Esophagus muscularis mucosa (tissue), 4 donors: ENCODE measurements at regions not wholly inside any gene's neighbourhood (a gene's known extent, or its start where the extent isn't known, plus 50 kb on each side); places are given as distances from the start of the nearest gene placed in this dataset.

Experiments used
- DNase-seq: peaks from one replicate; pipeline ENCODE4 v3.0.0-alpha.2; 2017; ENCODE audit errors: extremely low spot score
- H3K27ac ChIP-seq, 4 donors: fragments of 200-600 bp; sonication (generic); replicated peaks in 1 of 4; 1 replicate in 3 of 4; 2 replicates in 1 of 4; pipeline ENCODE4 v1.5.1; 2016 to 2019; ENCODE audit warnings: mild to moderate bottlenecking in 1 of 4
- H3K27me3 ChIP-seq, 4 donors: fragments of 200-600 bp; sonication (generic); one replicate each; pipeline versions ENCODE4 v1.5.1 to v1.6.0; 2016 to 2019
- H3K36me3 ChIP-seq, 4 donors: fragments of 200-600 bp; sonication (generic); one replicate each; pipeline ENCODE4 v1.5.1; 2016 to 2019
- H3K4me1 ChIP-seq, 4 donors: fragments of 200-600 bp; sonication (generic); one replicate each; pipeline ENCODE4 v1.5.1; 2016 to 2019
- H3K4me3 ChIP-seq, 4 donors: fragments of 200-600 bp; sonication (generic); 1 replicate in 2 of 4; 2 replicates in 2 of 4; pipeline ENCODE4 v1.5.1; 2016 to 2019; ENCODE audit warnings: mild to moderate bottlenecking in 4 of 4, moderate library complexity in 1 of 4
- H3K9me3 ChIP-seq, 4 donors: fragments of 200-600 bp; sonication (generic); 1 replicate in 3 of 4; 2 replicates in 1 of 4; pipeline ENCODE4 v1.5.1; 2016 to 2019
- EP300 ChIP-seq: sonication (generic); formaldehyde crosslinking; IDR thresholded peaks from one replicate; pipeline ENCODE4 v1.6.1; 2017; ENCODE audit warnings: antibody characterized with exemption
- POLR2A ChIP-seq: fragments of 450-650 bp; IDR thresholded peaks from one replicate; pipeline ENCODE4 v1.6.1; 2017; ENCODE audit warnings: antibody characterized with exemption, moderate library complexity, mild to moderate bottlenecking, low read depth
- POLR2AphosphoS5 ChIP-seq, 2 donors: sonication (generic); formaldehyde crosslinking; IDR thresholded peaks; one replicate each; pipeline ENCODE4 v1.6.1; 2017; ENCODE audit warnings: antibody characterized with exemption in 2 of 2
- WGBS: methylation state at CpG from one replicate; pipeline ENCODE4 v1.1.5; 2018; 5-methylcytosine and 5-hydroxymethylcytosine counted together
- intact Hi-C: fragments of 100-400 bp; cut with DNase I; formaldehyde crosslinking; loops from one replicate; pipeline ENCODE4 v1.15.1; 2023
- TF ChIP-seq, protein P1 (sequence below), 3 experiments: fragments of 200-600 bp in 2 of 3; fragments of 450-650 bp in 1 of 3; sonication (generic) in 2 of 3; IDR thresholded peaks; one replicate each; pipeline ENCODE4 v1.5.1; 2017 to 2019; ENCODE audit warnings: antibody characterized with exemption in 3 of 3, mild to moderate bottlenecking in 2 of 3, moderate library complexity in 1 of 3

DNA sequence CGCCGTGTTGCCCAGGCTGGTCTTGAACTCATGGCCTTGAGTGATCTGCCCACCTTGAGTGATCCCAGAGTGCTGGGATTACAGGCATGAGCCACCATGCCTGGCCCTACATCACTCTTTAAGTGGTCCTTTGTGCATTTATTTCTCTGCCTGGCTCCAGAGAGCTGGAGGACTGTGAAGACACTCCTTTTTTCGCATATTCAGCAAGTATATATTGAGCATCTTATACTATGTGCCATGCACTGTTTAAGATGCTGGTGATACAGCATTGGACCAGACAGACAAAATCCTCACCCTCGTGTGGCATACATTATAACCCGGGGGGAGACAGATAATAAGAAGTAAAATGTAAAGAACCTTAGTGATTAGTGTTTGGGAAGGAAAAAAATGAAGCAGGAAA lies 66.8 kb upstream of the NPAS1 start:
- no peak for DNase-seq
- H3K4me1 ChIP-seq, result peaks cover 37 to 67% (median 59%) of the 10 kb centered on the region in 4 donors
- TF ChIP-seq, protein P1, sequence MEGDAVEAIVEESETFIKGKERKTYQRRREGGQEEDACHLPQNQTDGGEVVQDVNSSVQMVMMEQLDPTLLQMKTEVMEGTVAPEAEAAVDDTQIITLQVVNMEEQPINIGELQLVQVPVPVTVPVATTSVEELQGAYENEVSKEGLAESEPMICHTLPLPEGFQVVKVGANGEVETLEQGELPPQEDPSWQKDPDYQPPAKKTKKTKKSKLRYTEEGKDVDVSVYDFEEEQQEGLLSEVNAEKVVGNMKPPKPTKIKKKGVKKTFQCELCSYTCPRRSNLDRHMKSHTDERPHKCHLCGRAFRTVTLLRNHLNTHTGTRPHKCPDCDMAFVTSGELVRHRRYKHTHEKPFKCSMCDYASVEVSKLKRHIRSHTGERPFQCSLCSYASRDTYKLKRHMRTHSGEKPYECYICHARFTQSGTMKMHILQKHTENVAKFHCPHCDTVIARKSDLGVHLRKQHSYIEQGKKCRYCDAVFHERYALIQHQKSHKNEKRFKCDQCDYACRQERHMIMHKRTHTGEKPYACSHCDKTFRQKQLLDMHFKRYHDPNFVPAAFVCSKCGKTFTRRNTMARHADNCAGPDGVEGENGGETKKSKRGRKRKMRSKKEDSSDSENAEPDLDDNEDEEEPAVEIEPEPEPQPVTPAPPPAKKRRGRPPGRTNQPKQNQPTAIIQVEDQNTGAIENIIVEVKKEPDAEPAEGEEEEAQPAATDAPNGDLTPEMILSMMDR (IDR thresholded peaks at IDR 0.05), result no peak
- no peak for TF ChIP-seq POLR2AphosphoS5 (IDR thresholded peaks at IDR 0.05)
- H3K36me3 ChIP-seq, result no peaks in the 10 kb centered on the region
- intact Hi-C loops, result no loop called here
- H3K4me3 ChIP-seq, result no peak overlapping the region
- no peaks in the 10 kb centered on the region for H3K9me3 ChIP-seq
- H3K27ac ChIP-seq, result no peak overlapping the region
- H3K27me3 ChIP-seq, result no peaks in the 10 kb centered on the region
- 97% methylated on average over 5 of the region's 5 CpGs for WGBS

DNA sequence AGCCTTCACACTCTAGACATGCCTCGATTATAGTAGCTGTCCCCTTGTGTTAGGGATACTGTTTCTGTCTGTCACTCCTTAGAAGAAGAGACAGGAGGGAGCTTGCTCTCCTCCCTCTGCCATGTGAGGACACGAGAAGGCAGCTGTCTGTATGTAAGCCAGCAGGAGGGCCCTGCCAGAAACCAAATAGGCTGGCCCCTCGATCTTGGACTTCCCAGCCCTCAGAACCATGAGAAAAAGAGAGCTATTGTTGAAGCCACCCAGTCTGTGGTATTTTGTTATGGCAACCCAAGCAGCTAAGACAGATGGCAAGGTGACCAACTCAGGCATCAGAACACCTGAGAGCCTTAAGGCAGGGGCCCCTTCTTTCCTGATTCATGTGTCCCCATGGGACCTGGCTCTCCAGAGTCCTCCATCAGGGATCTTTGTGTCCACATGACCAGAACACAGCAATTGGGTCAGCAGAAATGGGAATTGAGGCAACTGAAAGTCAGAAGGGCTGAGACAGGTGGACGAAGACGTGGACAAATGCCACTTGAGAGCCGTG lies 65.6 kb upstream of the NPAS1 start:
- TF ChIP-seq POLR2A, result no peak
- TF ChIP-seq EP300, result no peak
- TF ChIP-seq, protein P1 (IDR thresholded peaks at IDR 0.05), result no peak
- no peak for TF ChIP-seq POLR2AphosphoS5 (IDR thresholded peaks at IDR 0.05)
- no peak for DNase-seq
- intact Hi-C loops, result no loop called here
- peaks cover 46 to 70% (median 63%) of the 10 kb centered on the region in 4 donors for H3K4me1 ChIP-seq
- no peaks in the 10 kb centered on the region for H3K9me3 ChIP-seq
- no peak overlapping the region for H3K27ac ChIP-seq
- H3K36me3 ChIP-seq, result no peaks in the 10 kb centered on the region
- H3K4me3 ChIP-seq, result no peak overlapping the region
- 90% methylated on average over 6 of the region's 6 CpGs for WGBS
- no peaks in the 10 kb centered on the region for H3K27me3 ChIP-seq

DNA sequence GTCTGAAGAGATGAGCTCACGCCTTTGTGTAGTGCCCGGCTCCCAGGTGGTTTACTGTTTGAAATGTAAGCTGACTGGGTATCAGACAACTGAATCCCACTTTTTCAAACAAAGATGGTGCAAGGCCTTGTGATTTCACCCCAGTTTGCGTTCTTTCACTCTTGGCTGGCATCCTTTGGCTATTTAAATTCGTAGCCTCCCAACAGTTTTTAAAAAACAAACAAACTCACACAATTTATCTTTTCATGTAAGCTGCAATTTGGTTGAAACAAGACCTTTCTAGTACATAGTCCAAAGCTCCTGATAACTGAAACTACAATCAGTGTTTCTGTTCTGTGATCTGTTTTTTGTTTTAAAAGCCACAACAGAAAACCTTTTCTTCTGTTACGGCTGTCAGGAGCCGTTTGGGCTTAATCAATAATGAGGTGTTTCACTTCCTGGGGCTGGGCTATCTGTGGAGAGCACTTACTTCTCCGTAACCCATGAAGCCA lies 65.1 kb upstream of the NPAS1 start:
- TF ChIP-seq EP300, result no peak
- TF ChIP-seq, protein P1 (IDR thresholded peaks at IDR 0.05), result no peak
- no peak for TF ChIP-seq POLR2AphosphoS5 (IDR thresholded peaks at IDR 0.05)
- no peak for TF ChIP-seq POLR2A
- H3K27ac ChIP-seq, result peak overlapping the region in 1 of 4 donors; percentile 8
- no peaks in the 10 kb centered on the region for H3K36me3 ChIP-seq
- H3K9me3 ChIP-seq, result no peaks in the 10 kb centered on the region
- DNase-seq, result no peak
- H3K4me1 ChIP-seq, result peaks cover 48 to 66% (median 61%) of the 10 kb centered on the region in 4 donors
- 77% methylated on average over 7 of the region's 7 CpGs for WGBS
- no peaks in the 10 kb centered on the region for H3K27me3 ChIP-seq
- no peak overlapping the region for H3K4me3 ChIP-seq
- intact Hi-C loops, result no loop called here

DNA sequence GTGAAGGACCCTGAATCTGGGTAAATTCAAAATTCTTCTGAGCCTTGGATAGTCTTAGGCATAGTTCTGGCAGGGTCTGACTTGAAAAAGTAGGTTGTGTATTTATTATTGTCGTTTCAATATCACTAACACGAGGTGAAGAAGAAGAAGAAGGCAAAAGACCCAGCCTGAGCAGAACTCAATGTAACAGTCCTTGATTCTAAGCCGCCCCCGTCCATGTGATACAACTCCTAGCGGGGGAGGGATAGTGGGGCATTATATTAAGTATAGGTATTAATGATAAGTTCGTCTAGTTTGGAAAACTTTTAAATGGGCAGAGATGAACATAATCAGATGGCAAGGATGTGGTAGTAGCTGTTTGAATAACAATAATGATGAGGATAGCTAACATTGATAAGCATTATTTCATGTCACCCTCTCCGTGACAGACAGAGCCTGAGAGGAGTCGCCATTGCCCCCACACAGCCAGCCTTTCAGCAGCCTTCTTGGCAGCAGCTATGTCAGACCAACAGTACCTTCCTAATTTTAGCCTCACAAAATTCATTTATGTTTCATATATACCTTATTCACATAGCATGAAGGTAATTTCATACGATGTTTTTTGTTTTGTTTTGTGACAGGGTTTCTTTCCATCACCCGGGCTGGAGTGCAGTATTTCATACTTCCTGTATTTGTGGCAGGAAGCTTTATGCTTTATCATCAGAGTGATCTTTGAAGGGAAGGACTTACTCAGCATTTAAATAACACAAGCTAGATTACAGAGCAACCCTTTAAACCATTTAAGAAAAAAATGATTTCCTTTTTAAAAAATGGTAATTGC lies 64.4 kb upstream of the NPAS1 start:
- H3K27ac ChIP-seq, result peak overlapping the region in 2 of 4 donors; percentile 8 to 25

More for the DNA sequence above, 64.4 kb upstream of the NPAS1 start:
- 61% methylated on average over 10 of the region's 10 CpGs for WGBS
- no peaks in the 10 kb centered on the region for H3K27me3 ChIP-seq
- H3K36me3 ChIP-seq, result no peaks in the 10 kb centered on the region
- peaks cover 45 to 59% (median 55%) of the 10 kb centered on the region in 4 donors for H3K4me1 ChIP-seq
- intact Hi-C loops, result no loop called here
- peak overlapping the region in 1 of 4 donors; percentile 8 for H3K4me3 ChIP-seq
- TF ChIP-seq, protein P1 (IDR thresholded peaks at IDR 0.05), result no peak
- TF ChIP-seq POLR2A (no peak), EP300 (no peak), POLR2AphosphoS5 (IDR thresholded peaks at IDR 0.05) (no peak)
- no peak for DNase-seq
- no peaks in the 10 kb centered on the region for H3K9me3 ChIP-seq
